HEK293 (cell line): ENCODE measurements at regions not wholly inside any gene's neighbourhood (a gene's known extent, or its start where the extent isn't known, plus 50 kb on each side); places are given as distances from the start of the nearest gene placed in this dataset.

Experiments used
- CTCF ChIA-PET: fragments of 350-600 bp; formaldehyde crosslinking; extraction: SDS; loops from one replicate; lab custom pipeline; 2021; ENCODE audit warnings: antibody characterized with exemption; lab: Yijun Ruan, JAX
- POLR2A ChIA-PET: fragments of 300-600 bp; formaldehyde crosslinking; extraction: SDS; loops from one replicate; lab custom pipeline; 2020; ENCODE audit warnings: antibody characterized with exemption, inconsistent platforms; lab: Yijun Ruan, JAX
- H3K27ac ChIP-seq: fragments of 200-500 bp; sonication (Bioruptor generic); 2 replicates; pipeline ENCODE4 v1.5.1; 2014; ENCODE audit warnings: low read depth, low read length, control low read depth, inconsistent platforms; ENCODE audit errors: extremely low read depth
- H3K36me3 ChIP-seq, 2 experiments: fragments of 200-500 bp in 1 of 2; sonication (Bioruptor generic) in 1 of 2; 1 replicate in 1 of 2; 2 replicates in 1 of 2; pipeline ENCODE4 v1.5.1; 2014 to 2017; ENCODE audit warnings: inconsistent platforms in 2 of 2, low read length in 2 of 2; ENCODE audit not compliant: control insufficient read depth in 2 of 2, insufficient read depth in 1 of 2
- H3K4me1 ChIP-seq: fragments of 200-500 bp; sonication (Bioruptor generic); 2 replicates; pipeline ENCODE4 v1.5.1; 2014; ENCODE audit warnings: mild to moderate bottlenecking, low read length, inconsistent platforms; ENCODE audit not compliant: control insufficient read depth, insufficient read depth
- H3K4me3 ChIP-seq: 2 replicates; pipeline ENCODE4 v1.5.1; 2011; ENCODE audit warnings: low read depth, mild to moderate bottlenecking, control low read depth, low read length, moderate library complexity
- H3K9me3 ChIP-seq: fragments of 200-500 bp; sonication (Bioruptor generic); 2 replicates; pipeline ENCODE4 v1.5.1; 2014; ENCODE audit warnings: low read depth, low read length, inconsistent platforms; ENCODE audit not compliant: control insufficient read depth, insufficient read depth
- BCL11B ChIP-seq: fragments of 450-650 bp; formaldehyde crosslinking; IDR thresholded peaks from 2 replicates; pipeline ENCODE4 v1.5.1; 2016; ENCODE audit warnings: low read depth, missing biosample characterization, missing genetic modification characterization
- HOXC10 ChIP-seq: sonication (generic); formaldehyde crosslinking; IDR thresholded peaks from 2 replicates; pipeline ENCODE4 v1.8.1; 2023; ENCODE audit warnings: mild to moderate bottlenecking, missing genetic modification reagents
- RBAK ChIP-seq: fragments of 450-650 bp; formaldehyde crosslinking; IDR thresholded peaks from 2 replicates; pipeline ENCODE4 v1.5.1; 2016; ENCODE audit warnings: missing biosample characterization, missing genetic modification characterization
- ZFP3 ChIP-seq: fragments of 450-650 bp; formaldehyde crosslinking; IDR thresholded peaks from 2 replicates; pipeline ENCODE4 v1.5.1; 2016; ENCODE audit warnings: low read depth, missing biosample characterization, missing genetic modification characterization
- ZNF2 ChIP-seq: fragments of 450-650 bp; formaldehyde crosslinking; IDR thresholded peaks from 2 replicates; pipeline ENCODE4 v1.5.1; 2016; ENCODE audit warnings: missing biosample characterization, missing genetic modification characterization
- ZNF37A ChIP-seq: fragments of 450-650 bp; IDR thresholded peaks from 2 replicates; pipeline ENCODE4 v1.5.1; 2018; ENCODE audit warnings: missing biosample characterization, missing genetic modification characterization
- ZNF561 ChIP-seq: fragments of 450-650 bp; IDR thresholded peaks from 2 replicates; pipeline ENCODE4 v1.5.1; 2018; ENCODE audit warnings: missing biosample characterization, missing genetic modification characterization, borderline replicate concordance
- ZNF623 ChIP-seq: fragments of 450-650 bp; formaldehyde crosslinking; IDR thresholded peaks from 2 replicates; pipeline ENCODE4 v1.5.1; 2016; ENCODE audit warnings: missing biosample characterization, missing genetic modification characterization
- ZNF626 ChIP-seq: fragments of 450-650 bp; sonication (Bioruptor Pico); formaldehyde crosslinking; IDR thresholded peaks from 2 replicates; pipeline ENCODE4 v1.5.1; 2018; ENCODE audit warnings: missing biosample characterization, missing genetic modification characterization, inconsistent platforms
- ZNF701 ChIP-seq: fragments of 450-650 bp; formaldehyde crosslinking; IDR thresholded peaks from 2 replicates; pipeline ENCODE4 v1.5.1; 2016; ENCODE audit warnings: missing biosample characterization, missing genetic modification characterization
- ZNF76 ChIP-seq: fragments of 450-650 bp; formaldehyde crosslinking; IDR thresholded peaks from 2 replicates; pipeline ENCODE4; 2016; ENCODE audit warnings: low read depth, missing biosample characterization, missing genetic modification characterization, borderline replicate concordance
- ZNF792 ChIP-seq: fragments of 450-650 bp; formaldehyde crosslinking; IDR thresholded peaks from 2 replicates; pipeline ENCODE4 v1.5.1; 2016; ENCODE audit warnings: missing biosample characterization, missing genetic modification characterization
- TF ChIP-seq, protein P1 (sequence below): fragments of 450-650 bp; formaldehyde crosslinking; IDR thresholded peaks from 2 replicates; pipeline ENCODE4 v1.5.1; 2017; ENCODE audit warnings: missing biosample characterization, mild to moderate bottlenecking, missing genetic modification characterization, moderate library complexity
- TF ChIP-seq, protein P2 (sequence below): fragments of 450-650 bp; formaldehyde crosslinking; IDR thresholded peaks from 2 replicates; pipeline ENCODE4 v1.5.1; 2016; ENCODE audit warnings: missing biosample characterization, missing genetic modification characterization
- TF ChIP-seq, protein P3 (sequence below): fragments of 450-650 bp; formaldehyde crosslinking; IDR thresholded peaks from 2 replicates; pipeline ENCODE4 v1.5.1; 2017; ENCODE audit warnings: missing biosample characterization, missing genetic modification characterization
- TF ChIP-seq, protein P4 (sequence below): fragments of 450-650 bp; formaldehyde crosslinking; IDR thresholded peaks from 2 replicates; pipeline ENCODE4 v1.5.1; 2016; ENCODE audit warnings: missing biosample characterization, missing genetic modification characterization
- TF ChIP-seq, protein P5 (sequence below): fragments of 450-650 bp; formaldehyde crosslinking; IDR thresholded peaks from 2 replicates; pipeline ENCODE4 v1.5.1; 2017; ENCODE audit warnings: missing biosample characterization, missing genetic modification characterization
- TF ChIP-seq, protein P6 (sequence below): fragments of 450-650 bp; formaldehyde crosslinking; IDR thresholded peaks from 2 replicates; pipeline ENCODE4 v1.5.1; 2016; ENCODE audit warnings: missing biosample characterization, missing genetic modification characterization

DNA sequence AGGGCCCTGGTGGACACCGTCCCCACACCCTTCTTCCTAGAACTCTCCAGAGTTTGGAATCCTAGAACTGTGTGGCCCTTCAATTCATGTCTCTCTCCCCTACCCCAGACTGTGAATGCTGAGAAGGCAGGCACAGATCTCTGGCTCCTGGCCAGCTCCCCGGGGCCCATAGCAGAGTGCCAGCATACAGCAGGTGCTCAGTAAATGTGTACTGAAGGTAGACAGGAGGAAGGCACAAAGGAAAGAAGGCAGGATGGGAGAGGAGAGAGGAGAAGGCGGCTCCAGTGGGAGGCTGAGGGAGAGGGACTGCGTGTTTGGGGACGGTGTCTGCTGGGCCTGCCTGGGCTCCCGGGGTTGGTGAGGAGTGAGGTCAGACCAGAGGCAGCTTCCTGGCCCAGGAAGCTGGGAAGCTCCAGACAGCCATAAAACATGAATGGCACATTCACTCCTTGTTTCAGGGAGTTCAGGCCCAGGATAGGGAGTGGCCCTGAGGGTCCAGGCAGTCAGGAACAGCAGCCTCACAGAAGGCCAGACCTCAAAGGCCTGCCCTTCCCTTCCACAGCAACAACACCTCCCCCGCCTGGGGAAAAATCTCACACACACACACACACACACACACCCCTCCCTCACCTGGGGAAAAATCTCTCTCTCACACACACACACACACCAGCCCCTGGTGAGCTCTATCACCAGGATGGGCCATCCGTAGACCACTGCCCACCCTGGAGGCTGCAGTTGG is 137.1 kb upstream of the PRR20G start (continued):
- TF ChIP-seq, protein P1, sequence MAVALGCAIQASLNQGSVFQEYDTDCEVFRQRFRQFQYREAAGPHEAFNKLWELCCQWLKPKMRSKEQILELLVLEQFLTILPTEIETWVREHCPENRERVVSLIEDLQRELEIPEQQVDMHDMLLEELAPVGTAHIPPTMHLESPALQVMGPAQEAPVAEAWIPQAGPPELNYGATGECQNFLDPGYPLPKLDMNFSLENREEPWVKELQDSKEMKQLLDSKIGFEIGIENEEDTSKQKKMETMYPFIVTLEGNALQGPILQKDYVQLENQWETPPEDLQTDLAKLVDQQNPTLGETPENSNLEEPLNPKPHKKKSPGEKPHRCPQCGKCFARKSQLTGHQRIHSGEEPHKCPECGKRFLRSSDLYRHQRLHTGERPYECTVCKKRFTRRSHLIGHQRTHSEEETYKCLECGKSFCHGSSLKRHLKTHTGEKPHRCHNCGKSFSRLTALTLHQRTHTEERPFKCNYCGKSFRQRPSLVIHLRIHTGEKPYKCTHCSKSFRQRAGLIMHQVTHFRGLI (tag by site-specific recombination) = no peak
- TF ChIP-seq ZNF561 (tag by site-specific recombination) = no peak
- no peak for TF ChIP-seq ZFP3 (tag by site-specific recombination)
- peak; percentile 71; the same call in 1 of the 2 replicates for TF ChIP-seq ZNF792 (tag by site-specific recombination)
- no peak for TF ChIP-seq BCL11B (tag by site-specific recombination)
- TF ChIP-seq, all 188 proteins: peak for 8

DNA sequence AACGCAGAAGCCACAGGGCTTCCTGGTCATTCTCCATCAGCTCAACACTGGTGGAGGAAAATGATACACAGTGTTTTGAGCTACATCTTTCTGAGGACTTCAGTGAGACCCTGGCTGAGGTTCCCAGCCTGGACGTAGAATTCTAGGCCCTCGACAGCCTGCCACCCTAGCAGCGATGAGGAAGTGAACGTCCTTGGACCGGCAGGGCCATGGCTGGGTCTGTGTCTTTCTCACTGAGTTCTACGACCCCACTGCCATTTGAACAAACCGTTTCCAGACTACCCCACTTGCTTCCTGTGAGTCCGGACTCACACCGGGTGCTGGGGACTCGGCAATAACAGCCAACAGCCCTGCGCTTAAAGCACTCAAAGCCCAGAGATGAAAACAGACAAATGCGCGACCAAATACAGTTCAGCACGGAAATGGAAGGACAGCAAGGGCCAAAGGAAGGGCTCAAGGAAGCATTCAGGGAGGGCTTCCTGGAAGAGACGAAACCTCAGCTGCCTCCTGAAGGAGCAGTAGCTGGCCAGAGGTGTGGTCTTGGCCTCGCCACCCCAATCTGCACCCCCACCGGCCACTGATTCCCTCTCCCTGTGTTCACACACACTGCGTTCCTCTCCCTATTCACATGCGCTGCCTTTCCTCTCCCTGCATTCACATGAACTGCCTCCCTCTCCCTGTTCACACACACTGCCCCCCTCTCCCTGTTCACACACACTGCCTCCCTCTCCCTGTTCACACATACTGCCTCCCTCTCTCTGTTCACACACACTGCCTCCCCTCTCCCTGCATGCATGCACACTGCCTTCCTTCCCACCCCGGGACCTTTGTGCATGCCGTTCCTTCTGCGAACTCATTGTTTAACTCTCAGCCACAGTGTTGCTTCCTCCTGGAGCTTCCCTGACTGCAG is 136.3 kb upstream of the PRR20G start:
- ChIA-PET CTCF (interaction anchor here (0.8 to 1.7 kb wide), 2 partner anchors 32 to 643 kb away, joined by 5 read pairs; no protein-coding TSS in a partner anchor), POLR2A (no interaction called here)
- no peaks in the 10 kb centered on the region for H3K36me3 ChIP-seq
- no peaks in the 10 kb centered on the region for H3K9me3 ChIP-seq
- H3K4me3 ChIP-seq = no peak overlapping the region
- no peaks in the 10 kb centered on the region for H3K4me1 ChIP-seq
- H3K27ac ChIP-seq = no peak overlapping the region
- TF ChIP-seq, protein P2, sequence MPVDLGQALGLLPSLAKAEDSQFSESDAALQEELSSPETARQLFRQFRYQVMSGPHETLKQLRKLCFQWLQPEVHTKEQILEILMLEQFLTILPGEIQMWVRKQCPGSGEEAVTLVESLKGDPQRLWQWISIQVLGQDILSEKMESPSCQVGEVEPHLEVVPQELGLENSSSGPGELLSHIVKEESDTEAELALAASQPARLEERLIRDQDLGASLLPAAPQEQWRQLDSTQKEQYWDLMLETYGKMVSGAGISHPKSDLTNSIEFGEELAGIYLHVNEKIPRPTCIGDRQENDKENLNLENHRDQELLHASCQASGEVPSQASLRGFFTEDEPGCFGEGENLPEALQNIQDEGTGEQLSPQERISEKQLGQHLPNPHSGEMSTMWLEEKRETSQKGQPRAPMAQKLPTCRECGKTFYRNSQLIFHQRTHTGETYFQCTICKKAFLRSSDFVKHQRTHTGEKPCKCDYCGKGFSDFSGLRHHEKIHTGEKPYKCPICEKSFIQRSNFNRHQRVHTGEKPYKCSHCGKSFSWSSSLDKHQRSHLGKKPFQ (tag by site-specific recombination) = peak; percentile 96
- TF ChIP-seq, protein P3, sequence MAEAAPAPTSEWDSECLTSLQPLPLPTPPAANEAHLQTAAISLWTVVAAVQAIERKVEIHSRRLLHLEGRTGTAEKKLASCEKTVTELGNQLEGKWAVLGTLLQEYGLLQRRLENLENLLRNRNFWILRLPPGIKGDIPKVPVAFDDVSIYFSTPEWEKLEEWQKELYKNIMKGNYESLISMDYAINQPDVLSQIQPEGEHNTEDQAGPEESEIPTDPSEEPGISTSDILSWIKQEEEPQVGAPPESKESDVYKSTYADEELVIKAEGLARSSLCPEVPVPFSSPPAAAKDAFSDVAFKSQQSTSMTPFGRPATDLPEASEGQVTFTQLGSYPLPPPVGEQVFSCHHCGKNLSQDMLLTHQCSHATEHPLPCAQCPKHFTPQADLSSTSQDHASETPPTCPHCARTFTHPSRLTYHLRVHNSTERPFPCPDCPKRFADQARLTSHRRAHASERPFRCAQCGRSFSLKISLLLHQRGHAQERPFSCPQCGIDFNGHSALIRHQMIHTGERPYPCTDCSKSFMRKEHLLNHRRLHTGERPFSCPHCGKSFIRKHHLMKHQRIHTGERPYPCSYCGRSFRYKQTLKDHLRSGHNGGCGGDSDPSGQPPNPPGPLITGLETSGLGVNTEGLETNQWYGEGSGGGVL = peak; percentile 62
- TF ChIP-seq ZNF623 (tag by site-specific recombination) (peak; percentile 52), ZNF626 (tag by site-specific recombination) (no peak)
- TF ChIP-seq, protein P4, sequence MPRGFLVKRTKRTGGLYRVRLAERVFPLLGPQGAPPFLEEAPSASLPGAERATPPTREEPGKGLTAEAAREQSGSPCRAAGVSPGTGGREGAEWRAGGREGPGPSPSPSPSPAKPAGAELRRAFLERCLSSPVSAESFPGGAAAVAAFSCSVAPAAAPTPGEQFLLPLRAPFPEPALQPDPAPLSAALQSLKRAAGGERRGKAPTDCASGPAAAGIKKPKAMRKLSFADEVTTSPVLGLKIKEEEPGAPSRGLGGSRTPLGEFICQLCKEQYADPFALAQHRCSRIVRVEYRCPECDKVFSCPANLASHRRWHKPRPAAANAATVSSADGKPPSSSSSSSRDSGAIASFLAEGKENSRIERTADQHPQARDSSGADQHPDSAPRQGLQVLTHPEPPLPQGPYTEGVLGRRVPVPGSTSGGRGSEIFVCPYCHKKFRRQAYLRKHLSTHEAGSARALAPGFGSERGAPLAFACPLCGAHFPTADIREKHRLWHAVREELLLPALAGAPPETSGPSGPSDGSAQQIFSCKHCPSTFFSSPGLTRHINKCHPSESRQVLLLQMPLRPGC = no peak

DNA sequence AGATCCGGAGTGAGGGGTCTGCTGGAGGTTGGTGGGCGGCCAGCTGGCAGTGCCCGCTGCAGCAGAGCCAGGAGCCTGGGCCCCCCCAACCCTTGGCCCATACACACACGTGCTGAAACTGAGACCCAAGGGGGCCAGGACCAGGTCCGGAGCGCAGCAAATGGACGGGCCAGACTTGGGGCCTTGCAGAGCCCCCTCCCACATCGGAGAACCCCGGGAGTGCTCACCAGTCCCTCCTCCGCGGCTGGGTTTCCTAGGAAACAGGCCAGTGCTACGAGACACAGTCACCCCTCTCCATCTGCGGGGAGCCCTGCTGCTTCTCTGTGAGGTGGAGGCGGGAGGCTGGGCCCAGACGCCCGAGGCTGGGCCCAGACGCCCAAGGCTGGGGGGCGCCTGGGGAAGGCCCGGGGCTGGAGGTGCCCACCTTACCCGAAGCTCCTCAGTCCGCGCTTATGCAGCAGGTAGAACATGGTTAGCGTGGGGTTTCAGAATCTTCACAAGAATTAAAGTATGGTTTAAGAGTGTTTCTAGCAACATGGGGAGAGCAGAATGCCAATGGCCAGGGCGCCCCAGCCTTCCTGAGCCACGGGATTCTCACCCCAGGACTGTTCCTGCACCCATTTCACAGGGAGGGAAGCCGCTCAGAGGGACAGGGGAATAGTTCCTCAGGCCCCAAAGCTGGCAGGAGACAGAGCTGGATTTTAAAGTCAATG is 135.0 kb upstream of the PRR20G start:
- no peak overlapping the region for H3K4me3 ChIP-seq
- no peaks in the 10 kb centered on the region for H3K4me1 ChIP-seq
- ChIA-PET POLR2A (no interaction called here), CTCF (interaction anchor here (1.7 kb wide), 1 partner anchor 33 kb away, joined by 5 read pairs; no protein-coding TSS in a partner anchor)
- no peaks in the 10 kb centered on the region for H3K9me3 ChIP-seq
- no peak overlapping the region for H3K27ac ChIP-seq
- H3K36me3 ChIP-seq = no peaks in the 10 kb centered on the region
- TF ChIP-seq ZNF701 (tag by site-specific recombination) = no peak
- no peak for TF ChIP-seq HOXC10 (CRISPR knock-in tag)
- no peak for TF ChIP-seq ZNF2 (tag by site-specific recombination)
- TF ChIP-seq RBAK (tag by site-specific recombination) = no peak
- TF ChIP-seq, protein P5, sequence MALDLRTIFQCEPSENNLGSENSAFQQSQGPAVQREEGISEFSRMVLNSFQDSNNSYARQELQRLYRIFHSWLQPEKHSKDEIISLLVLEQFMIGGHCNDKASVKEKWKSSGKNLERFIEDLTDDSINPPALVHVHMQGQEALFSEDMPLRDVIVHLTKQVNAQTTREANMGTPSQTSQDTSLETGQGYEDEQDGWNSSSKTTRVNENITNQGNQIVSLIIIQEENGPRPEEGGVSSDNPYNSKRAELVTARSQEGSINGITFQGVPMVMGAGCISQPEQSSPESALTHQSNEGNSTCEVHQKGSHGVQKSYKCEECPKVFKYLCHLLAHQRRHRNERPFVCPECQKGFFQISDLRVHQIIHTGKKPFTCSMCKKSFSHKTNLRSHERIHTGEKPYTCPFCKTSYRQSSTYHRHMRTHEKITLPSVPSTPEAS (tag by site-specific recombination) = no peak
- TF ChIP-seq ZNF76 (tag by site-specific recombination) = no peak
- no peak for TF ChIP-seq ZNF37A (tag by site-specific recombination)
- TF ChIP-seq, protein P6, sequence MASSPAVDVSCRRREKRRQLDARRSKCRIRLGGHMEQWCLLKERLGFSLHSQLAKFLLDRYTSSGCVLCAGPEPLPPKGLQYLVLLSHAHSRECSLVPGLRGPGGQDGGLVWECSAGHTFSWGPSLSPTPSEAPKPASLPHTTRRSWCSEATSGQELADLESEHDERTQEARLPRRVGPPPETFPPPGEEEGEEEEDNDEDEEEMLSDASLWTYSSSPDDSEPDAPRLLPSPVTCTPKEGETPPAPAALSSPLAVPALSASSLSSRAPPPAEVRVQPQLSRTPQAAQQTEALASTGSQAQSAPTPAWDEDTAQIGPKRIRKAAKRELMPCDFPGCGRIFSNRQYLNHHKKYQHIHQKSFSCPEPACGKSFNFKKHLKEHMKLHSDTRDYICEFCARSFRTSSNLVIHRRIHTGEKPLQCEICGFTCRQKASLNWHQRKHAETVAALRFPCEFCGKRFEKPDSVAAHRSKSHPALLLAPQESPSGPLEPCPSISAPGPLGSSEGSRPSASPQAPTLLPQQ = no peak
